GM06990 (cell line): ENCODE measurements at regions not wholly inside any gene's neighbourhood (a gene's known extent, or its start where the extent isn't known, plus 50 kb on each side); places are given as distances from the start of the nearest gene placed in this dataset.
"Not testable (repeated sequence)": the region's sequence is repeated elsewhere in the genome, so short reads cannot be mapped to it uniquely, and the experiment has no call there.

Experiments
- DNase-seq: peaks from one replicate; pipeline ENCODE4 v3.0.0-alpha.2; 2011; ENCODE audit not compliant: insufficient read length; ENCODE audit errors: extremely low read depth
- H3K27me3 ChIP-seq: replicated peaks from 2 replicates; pipeline ENCODE4 v1.6.0; 2011; ENCODE audit warnings: low read length; ENCODE audit not compliant: control insufficient read depth, insufficient read depth
- H3K36me3 ChIP-seq: 2 replicates; pipeline ENCODE4 v1.5.1; 2011; ENCODE audit warnings: low read length; ENCODE audit not compliant: control insufficient read depth, insufficient read depth
- H3K4me3 ChIP-seq: replicated peaks from 2 replicates; pipeline ENCODE4 v1.5.1; 2011; ENCODE audit warnings: low read depth, mild to moderate bottlenecking, control low read depth, low read length
- TF ChIP-seq, protein P1 (sequence below): IDR thresholded peaks from 2 replicates; pipeline ENCODE4 v1.5.1; 2011; ENCODE audit warnings: low read length, control low read depth, mild to moderate bottlenecking, inconsistent platforms; ENCODE audit not compliant: insufficient read depth, poor library complexity, severe bottlenecking

DNA sequence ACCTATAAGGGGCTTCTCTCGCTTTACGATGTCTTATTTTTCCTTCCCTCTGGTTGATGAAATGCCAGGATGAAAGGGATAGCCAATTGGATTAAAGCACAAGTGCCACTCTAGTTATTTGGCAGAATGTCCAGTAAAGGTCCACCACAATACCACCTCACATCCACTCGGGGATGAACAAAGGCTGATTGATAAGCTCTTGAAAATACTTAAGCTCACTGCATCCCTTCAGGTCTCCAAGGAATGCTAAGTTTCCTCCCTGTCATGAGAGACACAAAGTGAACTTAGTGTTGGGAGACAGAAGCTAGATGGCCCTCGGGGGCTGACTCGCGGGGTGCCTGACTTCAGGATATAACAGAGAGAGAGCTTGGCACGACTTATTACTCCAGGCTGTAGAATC, 185.9 kb upstream of the ZNF644 start:
- DNase-seq, H3K27me3 ChIP-seq, H3K36me3 ChIP-seq, H3K4me3 ChIP-seq: not testable (repeated sequence)

DNA sequence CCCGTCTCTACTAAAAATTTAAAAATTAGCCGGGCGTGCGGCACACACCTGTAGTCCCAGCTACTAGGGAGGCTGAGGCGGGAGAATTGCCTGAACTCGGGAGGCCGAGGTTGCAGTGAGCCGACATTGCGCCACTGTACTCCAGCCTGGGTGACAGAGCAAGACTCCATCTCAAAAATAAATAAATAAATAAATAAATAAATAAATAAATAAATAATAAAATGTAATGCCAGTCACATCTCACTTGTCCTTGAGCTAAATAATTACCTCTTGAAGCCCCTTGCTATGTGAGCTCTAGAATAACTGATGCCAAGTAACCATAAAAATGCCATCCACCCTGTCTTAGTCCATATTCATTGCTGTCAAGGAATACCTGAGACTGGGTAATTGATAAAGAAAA, 182.3 kb upstream of the ZNF644 start:
- DNase-seq, H3K27me3 ChIP-seq, H3K36me3 ChIP-seq, H3K4me3 ChIP-seq: not testable (repeated sequence)

- no peaks in the 10 kb centered on the region for H3K36me3 ChIP-seq
- H3K4me3 ChIP-seq = no peak overlapping the region
- no peak for DNase-seq
- TF ChIP-seq, protein P1, sequence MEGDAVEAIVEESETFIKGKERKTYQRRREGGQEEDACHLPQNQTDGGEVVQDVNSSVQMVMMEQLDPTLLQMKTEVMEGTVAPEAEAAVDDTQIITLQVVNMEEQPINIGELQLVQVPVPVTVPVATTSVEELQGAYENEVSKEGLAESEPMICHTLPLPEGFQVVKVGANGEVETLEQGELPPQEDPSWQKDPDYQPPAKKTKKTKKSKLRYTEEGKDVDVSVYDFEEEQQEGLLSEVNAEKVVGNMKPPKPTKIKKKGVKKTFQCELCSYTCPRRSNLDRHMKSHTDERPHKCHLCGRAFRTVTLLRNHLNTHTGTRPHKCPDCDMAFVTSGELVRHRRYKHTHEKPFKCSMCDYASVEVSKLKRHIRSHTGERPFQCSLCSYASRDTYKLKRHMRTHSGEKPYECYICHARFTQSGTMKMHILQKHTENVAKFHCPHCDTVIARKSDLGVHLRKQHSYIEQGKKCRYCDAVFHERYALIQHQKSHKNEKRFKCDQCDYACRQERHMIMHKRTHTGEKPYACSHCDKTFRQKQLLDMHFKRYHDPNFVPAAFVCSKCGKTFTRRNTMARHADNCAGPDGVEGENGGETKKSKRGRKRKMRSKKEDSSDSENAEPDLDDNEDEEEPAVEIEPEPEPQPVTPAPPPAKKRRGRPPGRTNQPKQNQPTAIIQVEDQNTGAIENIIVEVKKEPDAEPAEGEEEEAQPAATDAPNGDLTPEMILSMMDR = no peak
- no peaks in the 10 kb centered on the region; the same call in 1 of the 2 replicates for H3K27me3 ChIP-seq
Observed at GRCh38 chr1:91201694-91202093, 179.9 kb upstream of the ZNF644 start.

GRCh38 chr1:91201176-91201575, 179.3 kb upstream of the ZNF644 start:
- H3K27me3 ChIP-seq = no peaks in the 10 kb centered on the region; the same call in 1 of the 2 replicates
- no peak overlapping the region for H3K4me3 ChIP-seq
- TF ChIP-seq, protein P1 = no peak
- H3K36me3 ChIP-seq = no peaks in the 10 kb centered on the region
- DNase-seq = no peak

DNA sequence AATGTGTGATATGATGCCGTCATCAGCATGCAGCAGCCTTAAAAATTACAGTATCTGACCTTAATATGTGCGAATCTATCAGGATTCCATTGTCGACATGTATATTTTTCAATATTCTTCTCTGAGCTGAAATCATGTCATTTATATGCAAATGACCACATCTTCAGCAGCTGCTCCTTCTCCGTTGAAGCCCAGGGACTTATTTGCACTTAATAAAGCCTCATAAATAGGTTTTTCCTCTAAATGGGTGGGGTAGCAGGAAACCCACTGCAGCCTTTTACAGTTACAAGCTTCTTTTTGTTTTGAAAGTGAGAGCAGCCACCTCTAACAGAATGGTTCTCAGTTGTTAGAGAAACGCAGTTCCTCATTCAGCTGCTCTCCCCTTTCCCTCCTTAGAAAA, 178.8 kb upstream of the ZNF644 start:
- no peak for DNase-seq
- Histone ChIP-seq H3K27me3 (no peaks in the 10 kb centered on the region; the same call in 1 of the 2 replicates), H3K4me3 (no peak overlapping the region), H3K36me3 (no peaks in the 10 kb centered on the region)
- TF ChIP-seq, protein P1 = no peak

DNA sequence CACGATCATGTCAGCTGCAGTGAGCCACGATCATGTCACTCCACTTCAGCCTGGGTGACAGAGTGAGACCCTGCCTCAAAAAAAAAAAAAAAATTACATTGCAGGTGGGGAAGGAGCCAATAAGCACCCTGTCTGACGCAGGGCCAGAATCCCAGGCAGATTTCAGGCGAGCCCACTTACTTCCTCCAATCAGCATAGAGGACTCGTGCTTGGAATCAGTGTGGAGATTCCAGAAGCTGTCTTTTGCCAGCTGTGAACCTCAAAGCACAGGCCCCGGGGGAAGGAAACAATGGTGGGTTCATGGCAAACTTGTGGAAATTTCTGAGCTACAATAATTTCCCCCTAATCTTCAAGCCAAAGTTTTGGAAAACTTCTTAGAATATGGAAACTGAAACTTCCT, 178.2 kb upstream of the ZNF644 start:
- TF ChIP-seq, protein P1 = no peak
- DNase-seq = no peak
- no peaks in the 10 kb centered on the region; the same call in 1 of the 2 replicates for H3K27me3 ChIP-seq
- no peaks in the 10 kb centered on the region for H3K36me3 ChIP-seq
- no peak overlapping the region for H3K4me3 ChIP-seq

- TF ChIP-seq, protein P1 = no peak
- Histone ChIP-seq H3K4me3 (no peak overlapping the region), H3K27me3 (no peaks in the 10 kb centered on the region), H3K36me3 (no peaks in the 10 kb centered on the region)
- DNase-seq = no peak
Observed at GRCh38 chr1:91190996-91191395, 169.2 kb upstream of the ZNF644 start.
